HepG2 (cell line): ENCODE measurements at regions not wholly inside any gene's neighbourhood (a gene's known extent, or its start where the extent isn't known, plus 50 kb on each side); places are given as distances from the start of the nearest gene placed in this dataset.

Source experiments
- ATAC-seq: fragments of 200-7000 bp; cut with Tn5 transposase; 3 replicates; pipeline ENCODE4 v1.9.1; 2020; ENCODE audit warnings: mild to moderate bottlenecking, moderate library complexity
- BruUV-seq: library from RNA; stranded (reverse); fragments of 400-500 nt; replicated peaks from 2 replicates; lab custom pipeline; 2021; lab: Mats Ljungman, UMichigan
- CTCF ChIA-PET: fragments of 300-600 bp; formaldehyde crosslinking; extraction: SDS; loops from one replicate; lab custom pipeline; 2021; ENCODE audit warnings: low total read pairs, inconsistent platforms, low intra/inter-chr PET ratio; lab: Yijun Ruan, JAX
- POLR2A ChIA-PET: fragments of 350-600 bp; sonication (Branson Sonifier 250); formaldehyde crosslinking; loops from one replicate; lab custom pipeline; 2020; ENCODE audit warnings: antibody characterized with exemption, inconsistent platforms; lab: Yijun Ruan, JAX
- DNase-seq: peaks from one replicate; pipeline ENCODE4 v3.0.0-alpha.2; 2015; ENCODE audit warnings: low spot score
- FAIRE-seq: peaks from 3 replicates; lab custom pipeline; 2011; peaks lifted over from hg19 to GRCh38; lab: Jason Lieb, UNC
- H2AFZ ChIP-seq: one replicate; pipeline ENCODE4 v1.6.1; 2011; ENCODE audit warnings: low read length, inconsistent platforms
- H3K27ac ChIP-seq: fragments of 300-600 bp; 3 replicates; pipeline ENCODE4 v1.8.0; 2011; ENCODE audit warnings: mixed run types, mild to moderate bottlenecking, mixed read lengths, low read length, inconsistent platforms; ENCODE audit not compliant: insufficient read depth; ENCODE audit errors: extremely low read length
- H3K27me3 ChIP-seq, 2 experiments: fragments of 200-600 bp in 1 of 2; 2 replicates in 1 of 2; 3 replicates in 1 of 2; pipeline versions ENCODE4 v1.6.0 to v1.8.0; 2011; ENCODE audit warnings: low read length in 2 of 2, mild to moderate bottlenecking in 2 of 2, moderate library complexity in 2 of 2, inconsistent platforms in 1 of 2; ENCODE audit not compliant: insufficient read depth in 2 of 2, control insufficient read depth in 1 of 2
- H3K36me3 ChIP-seq, 2 experiments: fragments of 200-600 bp in 1 of 2; replicated peaks in 1 of 2; 2 replicates in 1 of 2; 3 replicates in 1 of 2; pipeline versions ENCODE4 v1.5.1 to v1.8.0; 2011; ENCODE audit warnings: low read length in 2 of 2, inconsistent platforms in 1 of 2; ENCODE audit not compliant: insufficient read depth in 2 of 2, control insufficient read depth in 1 of 2
- H3K4me1 ChIP-seq: 2 replicates; pipeline ENCODE4 v1.5.1; 2012; ENCODE audit warnings: low read length, inconsistent platforms; ENCODE audit not compliant: insufficient read depth
- H3K4me2 ChIP-seq: 2 replicates; pipeline ENCODE4 v1.6.0; 2011; ENCODE audit warnings: low read depth, low read length, inconsistent platforms
- H3K4me3 ChIP-seq, 3 experiments: fragments of 200-600 bp in 1 of 3; sonication (generic), shearing (Covaris generic) in 1 of 3; replicated peaks in 1 of 3; 2 replicates each; pipeline ENCODE4 v1.5.1; 2011 to 2016; ENCODE audit warnings: low read length in 3 of 3, inconsistent platforms in 2 of 3, low read depth in 2 of 3, mild to moderate bottlenecking in 2 of 3, control low read depth in 1 of 3, mixed read lengths in 1 of 3; ENCODE audit not compliant: insufficient read depth in 1 of 3
- H3K79me2 ChIP-seq: one replicate; pipeline ENCODE4 v1.6.1; 2011; ENCODE audit warnings: low read length, inconsistent platforms; ENCODE audit not compliant: insufficient read depth
- H3K9ac ChIP-seq: 2 replicates; pipeline ENCODE4 v1.6.0; 2011; ENCODE audit warnings: mild to moderate bottlenecking, low read depth, low read length, inconsistent platforms; ENCODE audit not compliant: insufficient read depth
- H3K9me3 ChIP-seq: 2 replicates; pipeline ENCODE4 v1.5.1; 2012; ENCODE audit warnings: mild to moderate bottlenecking, low read length
- H4K20me1 ChIP-seq: 2 replicates; pipeline ENCODE4 v1.6.0; 2011; ENCODE audit warnings: inconsistent platforms, mild to moderate bottlenecking, low read length, moderate library complexity; ENCODE audit not compliant: insufficient read depth
- ATF7 ChIP-seq, 2 experiments: fragments of 450-650 bp in 1 of 2; sonication (generic) in 1 of 2; formaldehyde crosslinking in 1 of 2; IDR thresholded peaks; 2 replicates each; pipeline versions ENCODE4 v1.4.0 to v1.6.1; 2016 to 2020; ENCODE audit warnings: antibody characterized with exemption in 1 of 2, mild to moderate bottlenecking in 1 of 2, missing genetic modification reagents in 1 of 2
- ATM ChIP-seq: fragments of 450-650 bp; IDR thresholded peaks from 2 replicates; pipeline ENCODE4 v1.7.1; 2017; ENCODE audit warnings: mild to moderate bottlenecking, borderline replicate concordance
- E2F1 ChIP-seq: sonication (generic); formaldehyde crosslinking; IDR thresholded peaks from 2 replicates; pipeline ENCODE4 v1.5.0; 2020; ENCODE audit warnings: missing genetic modification reagents
- ERF ChIP-seq: IDR thresholded peaks from 2 replicates; pipeline ENCODE4 v1.6.1; 2018; ENCODE audit warnings: missing biosample characterization, missing genetic modification reagents
- MAFF ChIP-seq: IDR thresholded peaks from 2 replicates; pipeline ENCODE4 v1.6.1; 2011; ENCODE audit warnings: low read depth, low read length, improper control_type of control experiment
- MAFK ChIP-seq, 2 experiments: IDR thresholded peaks in 1 of 2; conservative IDR thresholded peaks in 1 of 2; 2 replicates each; pipeline ENCODE4 v1.6.1; 2011; ENCODE audit warnings: improper control_type of control experiment in 2 of 2, low read length in 2 of 2
- MEF2D ChIP-seq: sonication (generic); formaldehyde crosslinking; IDR thresholded peaks from 2 replicates; pipeline ENCODE4 v1.5.1; 2020; ENCODE audit warnings: mild to moderate bottlenecking, missing genetic modification reagents
- NFYB ChIP-seq: sonication (generic); formaldehyde crosslinking; IDR thresholded peaks from 2 replicates; pipeline ENCODE4 v1.4.0; 2020; ENCODE audit warnings: missing genetic modification reagents
- ZBTB33 ChIP-seq: sonication (generic); formaldehyde crosslinking; IDR thresholded peaks from 2 replicates; pipeline ENCODE4 v1.4.0; 2020; ENCODE audit warnings: missing genetic modification reagents
- ZFP62 ChIP-seq: sonication (generic); formaldehyde crosslinking; IDR thresholded peaks from 2 replicates; pipeline ENCODE4 v1.4.0; 2020; ENCODE audit warnings: missing genetic modification reagents
- ZNF350 ChIP-seq: sonication (generic); formaldehyde crosslinking; IDR thresholded peaks from 2 replicates; pipeline ENCODE4 v1.4.0; 2020; ENCODE audit warnings: mild to moderate bottlenecking, low read depth, missing genetic modification reagents, borderline replicate concordance
- ZNF512 ChIP-seq: sonication (generic); formaldehyde crosslinking; IDR thresholded peaks from 2 replicates; pipeline ENCODE4 v1.4.0; 2020; ENCODE audit warnings: mild to moderate bottlenecking, missing genetic modification reagents
- ZNF558 ChIP-seq: sonication (generic); formaldehyde crosslinking; IDR thresholded peaks from 2 replicates; pipeline ENCODE4 v1.9.0; 2022; ENCODE audit warnings: mild to moderate bottlenecking, missing genetic modification reagents, borderline replicate concordance
- WGBS: methylation state at CpG from one replicate; pipeline ENCODE4 v1.1.6; 2017; ENCODE audit warnings: low lambda C conversion rate; 5-methylcytosine and 5-hydroxymethylcytosine counted together
- in situ Hi-C: cut with HindIII; loops from 2 replicates; pipeline ENCODE4 v1.10.0; 2017; ENCODE audit warnings: low pct_unique_long_range_greater_than_20kb; ENCODE audit not compliant: extremely low pct_ligation_motif_present
- intact Hi-C: fragments of 100-400 bp; cut with micrococcal nuclease; formaldehyde crosslinking; loops from one replicate; pipeline ENCODE4 v1.10.0; 2022; ENCODE audit not compliant: unreplicated experiment

GRCh38 chr16:63563819-63564505 is 1527.7 kb upstream of the CDH8 start:
- H3K79me2 ChIP-seq: no peaks in the 10 kb centered on the region
- no peak for FAIRE-seq
- no peaks in the 10 kb centered on the region; a peak in 1 of 5 replicates for H3K36me3 ChIP-seq
- no peak overlapping the region for H3K4me3 ChIP-seq
- intact Hi-C loops: no loop called here
- DNase-seq: no peak
- no peak overlapping the region for H2AFZ ChIP-seq
- ChIA-PET CTCF (no interaction called here), POLR2A (no interaction called here)
- H3K9ac ChIP-seq: no peak overlapping the region
- in situ Hi-C loops: no loop called here
- H3K4me1 ChIP-seq: no peaks in the 10 kb centered on the region
- TF ChIP-seq NFYB (no peak), ATF7 (IDR thresholded peaks at IDR 0.05) (peak; percentile 78), ATF7 (CRISPR knock-in tag; IDR thresholded peaks at IDR 0.05) (no peak)
- TF ChIP-seq, all 625 proteins: peak for 1
- BruUV-seq: no TSS peak
- Histone ChIP-seq H4K20me1 (no peaks in the 10 kb centered on the region), H3K4me2 (no peak overlapping the region), H3K27ac (no peak overlapping the region), H3K27me3 (no peaks in the 10 kb centered on the region), H3K9me3 (peaks cover 86% of the 10 kb centered on the region)
- no peak for ATAC-seq
- 0% methylated on average over 1 of the region's 1 CpG for WGBS

GRCh38 chr16:63553980-63554379 is 1517.7 kb upstream of the CDH8 start:
- no peak for FAIRE-seq
- Histone ChIP-seq H3K9ac (no peak overlapping the region), H3K4me3 (no peak overlapping the region), H3K9me3 (peaks cover 44% of the 10 kb centered on the region), H3K4me1 (no peaks in the 10 kb centered on the region), H3K4me2 (no peak overlapping the region), H4K20me1 (no peaks in the 10 kb centered on the region), H3K27ac (no peak overlapping the region), H3K27me3 (no peaks in the 10 kb centered on the region), H3K36me3 (no peaks in the 10 kb centered on the region), H3K79me2 (no peaks in the 10 kb centered on the region), H2AFZ (no peak overlapping the region)
- intact Hi-C loops (no loop called here), in situ Hi-C loops (no loop called here)
- no peak for ATAC-seq
- 0% methylated on average over 1 of the region's 1 CpG for WGBS
- no peak for DNase-seq
- ChIA-PET CTCF (no interaction called here), POLR2A (no interaction called here)
- no TSS peak for BruUV-seq
- no peak for TF ChIP-seq MEF2D (CRISPR knock-in tag)
- TF ChIP-seq ZFP62 (CRISPR knock-in tag): no peak
- TF ChIP-seq ERF: no peak
- peak; percentile 50; the same call in 1 of the 2 replicates for TF ChIP-seq MAFF
- peak; percentile 59 to 71 for TF ChIP-seq MAFK (conservative IDR thresholded peaks at IDR 0.05 in 1 of 2, IDR thresholded peaks at IDR 0.05 in 1 of 2; ENCODE audit: low read length in 2 of 2)
- no peak for TF ChIP-seq E2F1 (CRISPR knock-in tag)
- TF ChIP-seq ZBTB33 (CRISPR knock-in tag): no peak
- no peak for TF ChIP-seq ZNF558
- TF ChIP-seq ZNF350: no peak
- no peak for TF ChIP-seq ZNF512
- TF ChIP-seq ATM: no peak
